Keratinocyte (primary cell): ENCODE measurements at regions not wholly inside any gene's neighbourhood (a gene's known extent, or its start where the extent isn't known, plus 50 kb on each side); places are given as distances from the start of the nearest gene placed in this dataset.

Source experiments
- DNase-seq: peaks from one replicate; pipeline ENCODE4 v3.0.0-alpha.2; 2011; ENCODE audit warnings: low read depth, missing footprints, low spot score
- FAIRE-seq: peaks from 2 replicates; lab custom pipeline; 2011; peaks lifted over from hg19 to GRCh38; lab: Jason Lieb, UNC
- H2AFZ ChIP-seq: 2 replicates; pipeline ENCODE4 v1.6.0; 2012; ENCODE audit warnings: low read length, control low read depth, inconsistent platforms; ENCODE audit not compliant: control insufficient read depth
- H3K27ac ChIP-seq: 2 replicates; pipeline ENCODE4 v1.5.1; 2011; ENCODE audit warnings: low read length; ENCODE audit not compliant: control insufficient read depth, insufficient read depth
- H3K27me3 ChIP-seq: 3 replicates; pipeline ENCODE4 v1.6.0; 2011; ENCODE audit warnings: low read length; ENCODE audit not compliant: control insufficient read depth, insufficient read depth; ENCODE audit errors: extremely low read depth
- H3K36me3 ChIP-seq, 2 experiments: 2 replicates in 1 of 2; 3 replicates in 1 of 2; pipeline ENCODE4 v1.5.1; 2011; ENCODE audit warnings: low read length in 2 of 2, mild to moderate bottlenecking in 1 of 2; ENCODE audit not compliant: control insufficient read depth in 2 of 2, insufficient read depth in 2 of 2; ENCODE audit errors: extremely low read depth in 1 of 2
- H3K4me1 ChIP-seq: 3 replicates; pipeline ENCODE4 v1.5.1; 2011; ENCODE audit warnings: low read length; ENCODE audit not compliant: control insufficient read depth, insufficient read depth; ENCODE audit errors: extremely low read depth
- H3K4me2 ChIP-seq: 3 replicates; pipeline ENCODE4 v1.6.0; 2011; ENCODE audit warnings: low read depth, low read length; ENCODE audit not compliant: control insufficient read depth, insufficient read depth; ENCODE audit errors: extremely low read depth
- H3K4me3 ChIP-seq, 3 experiments: fragments of 200-600 bp in 1 of 3; sonication (generic) in 1 of 3; 2 replicates in 2 of 3; 3 replicates in 1 of 3; pipeline ENCODE4 v1.5.1; 2011 to 2016; ENCODE audit warnings: low read length in 3 of 3, mild to moderate bottlenecking in 3 of 3, control low read depth in 2 of 3, inconsistent platforms in 1 of 3, low read depth in 1 of 3, mixed read lengths in 1 of 3, mixed run types in 1 of 3, moderate library complexity in 1 of 3; ENCODE audit not compliant: control insufficient read depth in 2 of 3, insufficient read depth in 2 of 3; ENCODE audit errors: extremely low read depth in 1 of 3
- H3K79me2 ChIP-seq: 2 replicates; pipeline ENCODE4 v1.6.0; 2012; ENCODE audit warnings: low read length; ENCODE audit not compliant: control insufficient read depth, insufficient read depth
- H3K9ac ChIP-seq: 3 replicates; pipeline ENCODE4 v1.6.0; 2011; ENCODE audit warnings: low read length; ENCODE audit not compliant: control insufficient read depth, insufficient read depth; ENCODE audit errors: extremely low read depth
- H3K9me1 ChIP-seq: 3 replicates; pipeline ENCODE4 v1.6.0; 2011; ENCODE audit warnings: low read length; ENCODE audit not compliant: control insufficient read depth, insufficient read depth; ENCODE audit errors: extremely low read depth
- H3K9me3 ChIP-seq: 2 replicates; pipeline ENCODE4 v1.5.1; 2012; ENCODE audit warnings: low read depth, low read length; ENCODE audit not compliant: control insufficient read depth
- H4K20me1 ChIP-seq: 3 replicates; pipeline ENCODE4 v1.6.0; 2011; ENCODE audit warnings: low read length; ENCODE audit not compliant: control insufficient read depth, insufficient read depth; ENCODE audit errors: extremely low read depth
- EZH2 ChIP-seq: IDR thresholded peaks from one replicate; pipeline ENCODE4 v1.6.1; 2012; ENCODE audit warnings: inconsistent platforms, mild to moderate bottlenecking, low read length, moderate library complexity
- dilution Hi-C: fragments of 300-500 bp; cut with MboI; formaldehyde crosslinking; loops from one replicate; pipeline ENCODE4 v1.7.0; 2020; ENCODE audit warnings: low sequenced_read_pairs; ENCODE audit not compliant: extremely low pct_ligation_motif_present
- TF ChIP-seq, protein P1 (sequence below), 3 experiments: IDR thresholded peaks in 1 of 3; conservative IDR thresholded peaks in 1 of 3; optimal IDR thresholded peaks in 1 of 3; 2 replicates in 2 of 3; 3 replicates in 1 of 3; pipeline versions ENCODE3 to v1.5.1; 2011; ENCODE audit warnings: low read length in 3 of 3, mild to moderate bottlenecking in 3 of 3, moderate library complexity in 2 of 3, control low read depth in 1 of 3, inconsistent platforms in 1 of 3; ENCODE audit not compliant: insufficient read depth in 2 of 3; ENCODE audit errors: extremely low read depth in 1 of 3

DNA sequence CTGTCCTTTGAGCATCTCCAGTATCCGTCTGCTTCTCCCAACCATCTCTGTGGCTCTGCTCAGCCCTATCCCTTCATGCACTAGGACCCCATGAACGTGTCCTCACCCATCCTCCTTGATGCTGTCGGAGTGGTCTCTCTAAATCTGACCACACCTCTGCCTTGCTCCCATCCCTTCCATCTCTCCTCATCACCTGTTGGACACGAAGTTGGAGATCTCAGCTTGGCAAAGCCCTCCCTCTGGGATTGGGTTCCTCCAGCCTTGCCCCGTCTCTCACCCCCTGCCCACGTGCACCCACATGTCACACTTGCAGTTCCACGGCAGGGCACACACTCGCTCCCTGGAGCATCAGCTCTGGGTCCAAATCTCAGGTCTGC is 135.7 kb downstream of the ACTL8 start:
- Histone ChIP-seq H3K27ac (no peak overlapping the region), H3K9me1 (no peaks in the 10 kb centered on the region), H3K9ac (no peak overlapping the region), H3K4me2 (no peak overlapping the region), H3K36me3 (no peaks in the 10 kb centered on the region), H3K4me1 (no peaks in the 10 kb centered on the region), H3K27me3 (peaks cover 17% of the 10 kb centered on the region), H3K9me3 (no peaks in the 10 kb centered on the region), H4K20me1 (no peaks in the 10 kb centered on the region), H3K79me2 (no peaks in the 10 kb centered on the region), H2AFZ (no peak overlapping the region), H3K4me3 (no peak overlapping the region)
- no peak for TF ChIP-seq EZH2
- TF ChIP-seq, protein P1, sequence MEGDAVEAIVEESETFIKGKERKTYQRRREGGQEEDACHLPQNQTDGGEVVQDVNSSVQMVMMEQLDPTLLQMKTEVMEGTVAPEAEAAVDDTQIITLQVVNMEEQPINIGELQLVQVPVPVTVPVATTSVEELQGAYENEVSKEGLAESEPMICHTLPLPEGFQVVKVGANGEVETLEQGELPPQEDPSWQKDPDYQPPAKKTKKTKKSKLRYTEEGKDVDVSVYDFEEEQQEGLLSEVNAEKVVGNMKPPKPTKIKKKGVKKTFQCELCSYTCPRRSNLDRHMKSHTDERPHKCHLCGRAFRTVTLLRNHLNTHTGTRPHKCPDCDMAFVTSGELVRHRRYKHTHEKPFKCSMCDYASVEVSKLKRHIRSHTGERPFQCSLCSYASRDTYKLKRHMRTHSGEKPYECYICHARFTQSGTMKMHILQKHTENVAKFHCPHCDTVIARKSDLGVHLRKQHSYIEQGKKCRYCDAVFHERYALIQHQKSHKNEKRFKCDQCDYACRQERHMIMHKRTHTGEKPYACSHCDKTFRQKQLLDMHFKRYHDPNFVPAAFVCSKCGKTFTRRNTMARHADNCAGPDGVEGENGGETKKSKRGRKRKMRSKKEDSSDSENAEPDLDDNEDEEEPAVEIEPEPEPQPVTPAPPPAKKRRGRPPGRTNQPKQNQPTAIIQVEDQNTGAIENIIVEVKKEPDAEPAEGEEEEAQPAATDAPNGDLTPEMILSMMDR (optimal IDR thresholded peaks at IDR 0.05 in 1 of 3, IDR thresholded peaks at IDR 0.05 in 1 of 3, conservative IDR thresholded peaks at IDR 0.05 in 1 of 3; ENCODE audit: extremely low read depth in 1 of 3, insufficient read depth in 2 of 3, low read length in 3 of 3) = no peak
- no peak for DNase-seq
- no peak for FAIRE-seq
- dilution Hi-C loops = no loop called here

DNA sequence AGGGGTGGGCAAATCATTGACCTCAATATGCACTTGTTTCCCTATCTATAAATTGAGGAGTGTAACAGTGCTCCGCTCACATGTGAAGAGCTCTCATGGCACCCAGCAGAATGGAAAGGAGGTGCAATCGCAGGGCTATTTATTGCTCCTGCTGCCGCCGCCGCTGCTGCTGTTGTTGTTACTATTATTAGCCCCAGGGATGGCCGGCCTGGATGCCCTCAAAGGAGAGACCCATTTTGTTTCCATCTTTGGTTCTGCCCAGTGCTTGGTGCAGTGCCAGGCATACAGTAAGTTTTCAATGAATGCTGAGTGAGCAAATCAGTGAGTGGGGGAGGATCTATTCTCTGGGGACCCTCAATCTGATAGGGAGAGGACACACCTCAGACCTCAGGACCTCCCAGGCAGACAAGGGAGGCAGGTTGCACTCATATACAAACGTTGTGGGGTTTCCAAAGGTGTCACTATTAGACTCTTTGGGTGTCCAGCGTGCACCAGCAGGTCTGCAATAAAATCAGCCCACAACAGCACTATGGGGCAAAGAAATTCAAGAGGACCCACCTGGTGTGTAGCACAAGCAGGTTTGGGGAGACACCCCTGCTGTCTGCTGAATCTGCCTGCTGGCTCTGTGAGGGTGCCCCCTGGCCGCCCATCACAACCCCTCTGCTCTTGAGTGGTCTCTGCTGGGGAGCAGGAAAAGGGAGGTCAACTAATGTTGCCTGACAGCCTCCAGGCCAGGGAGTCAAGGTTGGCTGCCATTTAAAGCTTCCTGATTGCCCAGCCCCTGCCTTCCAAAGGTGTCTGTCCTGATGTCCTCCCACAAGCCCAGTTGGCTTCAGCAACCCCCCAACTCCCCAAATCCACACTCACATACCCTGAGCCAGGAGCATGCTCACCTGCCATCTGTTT is 136.3 kb downstream of the ACTL8 start:
- TF ChIP-seq EZH2 = no peak
- TF ChIP-seq, protein P1 (optimal IDR thresholded peaks at IDR 0.05 in 1 of 3, IDR thresholded peaks at IDR 0.05 in 1 of 3, conservative IDR thresholded peaks at IDR 0.05 in 1 of 3; ENCODE audit: extremely low read depth in 1 of 3, insufficient read depth in 2 of 3, low read length in 3 of 3) = no peak
- no peak overlapping the region for H3K9ac ChIP-seq
- H4K20me1 ChIP-seq = no peaks in the 10 kb centered on the region
- H3K27ac ChIP-seq = no peak overlapping the region
- H3K4me1 ChIP-seq = no peaks in the 10 kb centered on the region
- FAIRE-seq (no peak), DNase-seq (no peak)
- no peak overlapping the region for H3K4me2 ChIP-seq
- H3K9me1 ChIP-seq = no peaks in the 10 kb centered on the region
- H2AFZ ChIP-seq = no peak overlapping the region
- H3K79me2 ChIP-seq = no peaks in the 10 kb centered on the region
- no peaks in the 10 kb centered on the region for H3K9me3 ChIP-seq
- H3K36me3 ChIP-seq = no peaks in the 10 kb centered on the region
- no peak overlapping the region for H3K4me3 ChIP-seq
- peaks cover 17% of the 10 kb centered on the region for H3K27me3 ChIP-seq
- dilution Hi-C loops = no loop called here
